Natural killer cell (primary cell): ENCODE measurements at regions not wholly inside any gene's neighbourhood (a gene's known extent, or its start where the extent isn't known, plus 50 kb on each side); places are given as distances from the start of the nearest gene placed in this dataset.

Source experiments
- ATAC-seq, 3 donors: fragments of 150-1000 bp in 2 of 3; fragments of 200-7000 bp in 1 of 3; cut with Tn5 transposase; 1 replicate in 1 of 3; 2 replicates in 2 of 3; pipeline ENCODE4 v1.10.0; 2021; ENCODE audit warnings: mild to moderate bottlenecking in 2 of 3, moderate library complexity in 2 of 3
- DNase-seq, 2 donors: peaks; one replicate each; pipeline versions ENCODE4 v3.0.0 to v3.0.0-alpha.2; 2013 to 2021; ENCODE audit warnings: mixed read lengths in 1 of 2
- H3K27ac ChIP-seq: one replicate; pipeline ENCODE4 v1.5.1; 2013; ENCODE audit warnings: mild to moderate bottlenecking, low read length
- H3K27me3 ChIP-seq: one replicate; pipeline ENCODE4 v1.6.1; 2013; ENCODE audit warnings: low read length; ENCODE audit not compliant: control insufficient read depth, insufficient read depth
- H3K36me3 ChIP-seq: one replicate; pipeline ENCODE4 v1.6.1; 2013; ENCODE audit warnings: low read length; ENCODE audit not compliant: control insufficient read depth, insufficient read depth
- H3K4me1 ChIP-seq: one replicate; pipeline ENCODE4 v1.6.1; 2013; ENCODE audit warnings: low read length; ENCODE audit not compliant: control insufficient read depth, insufficient read depth
- H3K4me3 ChIP-seq: one replicate; pipeline ENCODE4 v1.5.1; 2013; ENCODE audit warnings: low read length
- H3K9me3 ChIP-seq: one replicate; pipeline ENCODE4 v1.6.1; 2013; ENCODE audit warnings: low read length; ENCODE audit not compliant: control insufficient read depth, insufficient read depth
- H3K27ac Mint-ChIP-seq, 2 donors: one replicate each; pipeline ENCODE4 v1.8.0; 2022; ENCODE audit warnings: mild to moderate bottlenecking in 2 of 2, mixed read lengths in 2 of 2, moderate library complexity in 1 of 2
- H3K27me3 Mint-ChIP-seq, 2 donors: one replicate each; pipeline ENCODE4 v1.8.0; 2022; ENCODE audit warnings: low read depth in 2 of 2, mixed read lengths in 2 of 2
- H3K36me3 Mint-ChIP-seq: one replicate; pipeline ENCODE4 v1.8.0; 2022; ENCODE audit warnings: mixed read lengths
- H3K4me1 Mint-ChIP-seq, 2 donors: one replicate each; pipeline ENCODE4 v1.8.0; 2022; ENCODE audit warnings: mixed read lengths in 2 of 2
- H3K4me3 Mint-ChIP-seq: one replicate; pipeline ENCODE4 v1.8.0; 2022; ENCODE audit warnings: mild to moderate bottlenecking, moderate library complexity, mixed read lengths
- H3K9me3 Mint-ChIP-seq, 2 donors: one replicate each; pipeline ENCODE4 v1.8.0; 2022; ENCODE audit warnings: mixed read lengths in 2 of 2
- CTCF ChIP-seq: fragments of 200-600 bp; IDR thresholded peaks from one replicate; pipeline ENCODE4 v1.8.0; 2022; ENCODE audit warnings: antibody characterized with exemption
- WGBS: methylation state at CpG from one replicate; pipeline ENCODE4 v1.1.7; 2013; ENCODE audit warnings: missing lambda C conversion rate; ENCODE audit not compliant: insufficient coverage; 5-methylcytosine and 5-hydroxymethylcytosine counted together
- intact Hi-C: fragments of 100-400 bp; cut with micrococcal nuclease; formaldehyde crosslinking; loops from one replicate; pipeline ENCODE4 v1.14.2; 2022

GRCh38 chr3:187618722-187619121 lies 51.5 kb downstream of the SST start:
- no peak for TF ChIP-seq CTCF
- no peaks in the 10 kb centered on the region for H3K36me3 ChIP-seq
- H3K27me3 ChIP-seq, result no peaks in the 10 kb centered on the region
- H3K9me3 ChIP-seq, result no peaks in the 10 kb centered on the region
- no peaks in the 10 kb centered on the region for H3K4me1 ChIP-seq
- DNase-seq (no peak), ATAC-seq (no peak)
- H3K27ac ChIP-seq, result no peak overlapping the region
- no peak overlapping the region for H3K27ac Mint-ChIP-seq
- no peak overlapping the region for H3K4me3 Mint-ChIP-seq
- intact Hi-C loops, result no loop called here
- no peak overlapping the region for H3K4me3 ChIP-seq
- H3K4me1 Mint-ChIP-seq, result peaks cover 8 to 13% of the 10 kb centered on the region in 2 donors
- H3K27me3 Mint-ChIP-seq, result peaks cover 11 to 23% of the 10 kb centered on the region in 2 donors
- no peaks in the 10 kb centered on the region for H3K36me3 Mint-ChIP-seq
- WGBS, result 81% methylated on average over 3 of the region's 3 CpGs
- H3K9me3 Mint-ChIP-seq, result no peaks in the 10 kb centered on the region

GRCh38 chr3:187617213-187617612 lies 53.0 kb downstream of the SST start:
- DNase-seq (no peak), ATAC-seq (no peak)
- no peak overlapping the region for H3K4me3 Mint-ChIP-seq
- peaks cover 8 to 13% of the 10 kb centered on the region in 2 donors for H3K4me1 Mint-ChIP-seq
- no peak overlapping the region for H3K4me3 ChIP-seq
- no peak overlapping the region for H3K27ac ChIP-seq
- no peaks in the 10 kb centered on the region for H3K9me3 ChIP-seq
- H3K27ac Mint-ChIP-seq, result no peak overlapping the region
- H3K27me3 Mint-ChIP-seq, result peaks cover 8% of the 10 kb centered on the region in 2 donors
- H3K36me3 ChIP-seq, result no peaks in the 10 kb centered on the region
- no peaks in the 10 kb centered on the region for H3K4me1 ChIP-seq
- no peaks in the 10 kb centered on the region for H3K27me3 ChIP-seq
- no peak for TF ChIP-seq CTCF
- H3K36me3 Mint-ChIP-seq, result no peaks in the 10 kb centered on the region
- intact Hi-C loops, result no loop called here
- 96% methylated on average over 8 of the region's 8 CpGs for WGBS
- no peaks in the 10 kb centered on the region for H3K9me3 Mint-ChIP-seq

GRCh38 chr3:187616307-187616972 lies 53.8 kb downstream of the SST start:
- H3K27me3 Mint-ChIP-seq, result peaks cover under 1 to 4% of the 10 kb centered on the region in 2 donors
- no peaks in the 10 kb centered on the region for H3K36me3 ChIP-seq
- H3K27ac ChIP-seq, result no peak overlapping the region
- no peak overlapping the region for H3K27ac Mint-ChIP-seq
- intact Hi-C loops, result loop anchor here (1.0 kb wide), 2 partner anchors 63 to 98 kb away; no protein-coding TSS in a partner anchor
- no peaks in the 10 kb centered on the region for H3K9me3 Mint-ChIP-seq
- peaks cover 8 to 13% of the 10 kb centered on the region in 2 donors for H3K4me1 Mint-ChIP-seq
- 60% methylated on average over 2 of the region's 4 CpGs for WGBS
- no peaks in the 10 kb centered on the region for H3K36me3 Mint-ChIP-seq
- DNase-seq (peak; percentile 36 to 69), ATAC-seq (peak; percentile 80 to 87 (median 81))
- no peaks in the 10 kb centered on the region for H3K27me3 ChIP-seq
- no peak overlapping the region for H3K4me3 Mint-ChIP-seq
- no peak overlapping the region for H3K4me3 ChIP-seq
- no peaks in the 10 kb centered on the region for H3K9me3 ChIP-seq
- peak; percentile 77 for TF ChIP-seq CTCF
- H3K4me1 ChIP-seq, result no peaks in the 10 kb centered on the region

- H3K36me3 Mint-ChIP-seq, result no peaks in the 10 kb centered on the region
- no peak for DNase-seq
- peak; percentile 66 to 88 (median 74) for ATAC-seq
- H3K4me1 Mint-ChIP-seq, result peaks cover 8 to 13% of the 10 kb centered on the region in 2 donors
- Histone ChIP-seq H3K36me3 (no peaks in the 10 kb centered on the region), H3K27me3 (no peaks in the 10 kb centered on the region), H3K27ac (no peak overlapping the region), H3K9me3 (no peaks in the 10 kb centered on the region), H3K4me1 (no peaks in the 10 kb centered on the region), H3K4me3 (no peak overlapping the region)
- no peak for TF ChIP-seq CTCF
- intact Hi-C loops, result loop anchor here (1.0 kb wide), 2 partner anchors 64 to 99 kb away; no protein-coding TSS in a partner anchor
- 20% methylated on average over 1 of the region's 3 CpGs for WGBS
- H3K9me3 Mint-ChIP-seq, result no peaks in the 10 kb centered on the region
- H3K27ac Mint-ChIP-seq, result no peak overlapping the region
- H3K27me3 Mint-ChIP-seq, result peaks cover 5 to 6% of the 10 kb centered on the region in 2 donors
- H3K4me3 Mint-ChIP-seq, result no peak overlapping the region
Observed at GRCh38 chr3:187615630-187616029, 54.6 kb downstream of the SST start.
